Activated CD4-positive, alpha-beta T cell treated with anti-CD3 and anti-CD28 coated beads, Interleukin-2, amount 50 U/mL, for 4 hours (primary cell): ENCODE measurements at regions not wholly inside any gene's neighbourhood (a gene's known extent, or its start where the extent isn't known, plus 50 kb on each side); places are given as distances from the start of the nearest gene placed in this dataset.

Source experiments
- DNase-seq, 2 experiments: peaks; one replicate each; pipeline ENCODE4 v3.0.0-alpha.2; 2020

DNA sequence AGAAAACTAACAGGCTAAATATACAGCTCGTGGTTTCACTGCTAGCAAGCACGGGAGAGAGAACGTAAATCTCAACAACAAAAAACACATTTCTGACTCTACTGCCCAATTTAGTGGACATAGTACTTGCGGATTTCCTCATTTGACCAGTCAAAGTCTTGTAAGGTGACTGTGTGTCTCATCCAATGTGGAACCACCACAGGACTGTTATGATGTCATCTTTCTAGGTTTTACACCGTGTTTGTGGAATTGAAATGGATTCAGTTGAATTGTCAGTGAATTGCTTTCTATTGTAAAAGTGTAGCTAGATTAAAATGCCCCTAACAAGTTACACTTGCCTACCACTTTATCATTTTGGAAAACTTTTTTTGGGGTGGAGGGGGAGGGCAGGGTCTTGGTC, 1010.8 kb downstream of the NLGN4Y start:
- DNase-seq, result no peak

DNA sequence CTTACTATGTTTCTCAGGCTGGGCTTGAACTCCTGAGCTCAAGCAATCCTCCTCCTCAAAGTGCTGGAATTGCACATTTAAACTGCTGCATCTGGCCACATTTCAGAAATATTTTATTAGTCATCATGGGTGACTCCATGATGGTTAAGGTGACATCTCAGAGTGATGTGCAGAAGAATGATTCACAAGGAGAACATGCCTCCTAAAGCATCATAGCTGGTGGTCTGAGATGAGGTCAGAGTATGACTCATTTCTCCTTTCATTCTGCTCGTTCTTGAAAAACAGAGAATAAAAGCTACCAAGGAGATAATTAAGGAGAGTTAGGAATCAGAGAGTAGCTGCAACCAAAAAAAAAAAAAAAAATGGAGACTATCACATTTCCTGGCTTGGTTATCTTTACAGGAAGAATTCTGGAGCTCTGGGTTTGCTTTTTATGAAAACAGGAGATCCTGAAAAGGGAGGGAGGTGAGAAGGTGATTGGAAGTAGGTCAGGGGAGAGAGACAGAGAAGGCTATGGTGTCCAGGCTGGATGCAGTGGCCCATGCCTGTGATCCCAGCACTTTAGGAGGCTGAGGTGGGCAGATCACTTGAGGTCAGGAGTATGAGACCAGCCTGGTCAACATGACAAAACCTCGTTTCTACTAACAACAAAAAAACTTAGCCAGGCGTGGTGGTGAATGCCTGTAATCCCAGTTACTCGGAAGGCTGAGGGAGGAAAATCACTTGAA, 1011.6 kb downstream of the NLGN4Y start:
- no peak for DNase-seq

DNA sequence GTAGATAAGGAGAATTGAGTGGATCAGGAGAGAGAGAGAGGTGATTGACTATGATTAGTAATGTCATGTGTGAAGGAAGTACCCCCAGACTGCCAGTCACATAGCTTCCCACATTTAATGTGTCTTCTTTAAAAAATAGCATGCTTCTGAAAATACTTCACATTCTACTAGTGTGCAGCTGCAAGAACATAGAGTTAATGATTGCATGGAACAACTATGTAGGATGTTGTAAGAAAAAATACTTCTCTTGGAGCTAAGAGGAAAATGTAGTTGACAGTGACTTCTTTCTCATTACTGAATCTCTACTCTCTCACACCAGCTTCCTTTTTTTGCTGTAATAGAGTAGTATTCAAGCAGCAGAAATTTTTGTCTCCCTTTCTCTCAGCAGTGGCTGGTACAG, 1016.2 kb downstream of the NLGN4Y start:
- no peak for DNase-seq

DNA sequence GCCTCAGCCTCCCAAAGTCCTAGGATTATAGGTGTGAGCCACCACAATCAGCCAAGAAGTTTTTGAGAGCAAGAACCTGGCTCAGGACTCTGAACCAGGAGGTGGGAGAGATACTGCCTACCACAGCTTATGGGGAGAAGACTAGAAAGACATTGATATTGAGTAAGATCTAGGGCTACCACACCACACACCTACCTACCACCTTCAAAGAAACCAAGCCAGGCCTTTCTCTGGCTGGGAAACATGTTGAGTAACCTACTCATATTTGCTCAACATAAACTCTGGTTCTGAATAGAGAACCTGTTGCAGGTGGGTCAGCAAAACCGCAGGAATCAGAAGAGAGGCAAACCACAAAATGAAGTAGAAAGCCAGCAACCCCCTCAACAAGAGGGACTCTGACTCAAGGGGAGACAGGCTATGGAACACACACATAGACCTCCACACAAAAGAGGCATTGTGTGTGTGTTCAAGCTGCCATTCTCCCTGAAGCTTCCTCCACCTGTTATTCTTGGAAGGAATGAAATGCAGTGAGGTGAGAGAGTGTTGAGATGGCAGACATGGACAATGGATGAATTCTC, 1021.9 kb downstream of the NLGN4Y start:
- no peak for DNase-seq

DNA sequence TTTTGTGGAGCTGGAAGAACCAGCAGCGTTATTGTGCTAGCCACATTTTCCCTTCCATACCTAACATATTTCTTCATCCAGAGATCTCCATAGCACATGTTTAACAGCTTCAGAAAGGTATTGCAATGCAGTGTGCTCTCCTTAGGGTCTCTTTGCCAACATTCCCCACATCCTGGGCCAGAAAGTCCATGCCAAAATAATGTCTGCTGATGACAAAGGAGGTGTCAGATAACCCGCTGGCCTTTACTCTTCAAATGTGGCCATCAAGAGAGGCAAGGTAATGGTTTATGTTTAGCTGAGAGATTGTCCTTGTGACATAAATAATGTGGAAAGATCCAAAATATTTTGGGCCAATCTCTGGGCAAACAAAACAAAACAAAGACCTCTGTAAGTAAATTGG, 1027.7 kb downstream of the NLGN4Y start:
- no peak for DNase-seq

DNA sequence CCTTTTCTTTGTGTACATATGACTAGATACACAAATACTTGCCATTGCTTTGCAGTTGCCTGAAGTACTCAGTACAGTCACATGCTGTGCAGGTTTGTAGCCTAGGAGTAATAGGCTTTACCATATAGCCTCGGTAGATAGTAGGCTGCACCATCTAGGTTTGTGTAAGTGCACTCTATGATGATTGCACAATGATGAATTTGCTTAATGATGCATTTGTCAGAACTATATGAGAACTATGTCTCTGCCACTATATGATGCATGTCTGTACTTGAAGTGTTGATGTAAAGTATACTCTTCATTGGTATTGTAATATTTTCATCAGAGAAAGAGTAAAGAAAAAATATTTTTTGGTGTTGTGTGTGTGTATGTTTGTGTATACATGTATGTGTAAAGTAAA, 1030.7 kb downstream of the NLGN4Y start:
- DNase-seq, result no peak

DNA sequence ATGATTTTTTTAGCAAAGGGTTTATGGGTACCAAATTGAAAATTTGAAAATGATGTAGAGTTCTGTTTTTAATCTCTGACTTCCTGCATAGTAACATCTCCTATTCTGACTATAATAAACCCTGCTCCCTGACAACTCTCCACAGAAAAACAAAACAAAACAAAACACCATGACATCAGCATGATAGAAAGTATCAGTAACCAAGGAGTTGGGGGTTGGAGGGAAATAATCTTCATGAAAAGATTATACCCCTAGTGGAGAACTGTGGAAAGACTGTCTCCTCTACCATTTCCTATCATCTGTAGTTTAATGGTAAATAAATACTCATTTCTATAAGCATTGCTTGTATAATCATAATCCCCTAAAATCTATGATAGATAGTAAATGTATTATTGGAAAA, 1034.8 kb downstream of the NLGN4Y start:
- DNase-seq, result no peak

DNA sequence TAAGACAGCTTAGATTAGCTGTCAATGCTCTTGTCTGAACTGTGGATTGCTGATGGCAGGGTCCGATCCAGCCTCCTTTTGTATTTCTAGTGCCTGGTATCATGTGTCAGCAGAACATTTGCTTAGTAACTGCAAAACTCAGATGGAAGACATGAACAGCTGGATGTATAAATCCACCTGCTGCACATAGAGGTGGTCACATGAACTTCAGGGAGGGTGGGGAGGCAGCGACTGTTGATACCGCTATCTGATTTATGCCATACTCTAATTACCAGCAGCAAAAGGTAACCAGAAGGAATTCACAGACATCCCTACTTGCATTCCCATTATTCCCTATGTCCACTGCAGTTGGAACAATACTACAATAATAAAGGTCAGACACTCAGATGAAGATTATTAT, 1036.5 kb downstream of the NLGN4Y start:
- DNase-seq, result no peak

DNA sequence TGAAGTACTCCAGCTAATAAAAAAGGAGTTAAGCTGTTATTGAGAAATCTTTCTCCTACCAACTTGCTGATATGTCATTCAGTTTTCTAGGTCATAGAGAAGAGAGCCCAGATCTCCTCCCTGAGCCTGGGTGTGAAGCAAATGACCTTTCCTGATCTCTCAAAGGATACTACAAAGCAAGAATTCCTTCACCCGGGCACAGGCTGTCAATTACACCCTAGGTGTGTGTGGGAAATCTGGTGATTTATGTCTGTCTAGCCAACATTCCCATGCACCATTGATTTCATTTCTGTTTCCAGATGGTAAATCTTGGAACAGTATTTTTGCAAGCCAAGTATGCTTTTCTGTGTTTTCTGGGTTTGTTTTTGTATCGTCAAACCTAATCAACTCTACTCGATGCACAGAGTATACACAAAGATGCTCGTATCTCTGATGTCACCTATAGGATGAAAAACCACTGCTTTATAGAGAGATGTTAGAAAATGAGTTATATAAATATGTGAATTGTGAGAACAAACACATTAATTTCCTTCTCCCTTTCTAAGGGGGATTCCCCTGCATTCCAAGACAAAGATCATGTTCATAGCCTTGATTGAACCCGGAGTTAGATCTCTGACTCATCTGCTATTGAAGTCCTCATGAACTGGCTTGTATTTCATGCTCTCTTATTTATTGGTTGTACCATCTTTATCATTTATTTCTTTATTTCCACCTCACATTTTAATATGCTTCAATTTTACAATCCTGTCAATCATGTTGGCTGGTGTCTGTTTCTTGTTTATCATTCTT, 1037.4 kb downstream of the NLGN4Y start:
- DNase-seq, result no peak

DNA sequence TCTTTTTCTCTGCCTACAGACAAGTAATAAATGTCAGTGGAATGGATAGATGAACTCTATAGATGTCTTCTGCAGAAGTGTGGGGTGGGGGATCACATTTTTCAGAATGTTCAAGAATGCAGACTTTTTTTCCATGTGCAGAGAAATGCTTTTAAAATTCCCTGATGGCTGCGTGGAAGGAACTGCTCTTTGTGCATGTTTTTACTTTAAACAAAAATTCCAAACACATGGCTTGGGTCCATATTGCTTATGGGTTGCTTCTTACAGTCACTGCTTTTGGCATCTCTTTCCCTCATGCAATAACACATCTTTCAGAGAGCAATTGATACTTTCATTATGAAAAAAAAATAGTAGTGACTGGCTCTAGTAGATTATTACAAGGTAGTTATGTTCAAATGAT, 1053.6 kb downstream of the NLGN4Y start:
- DNase-seq, result no peak

DNA sequence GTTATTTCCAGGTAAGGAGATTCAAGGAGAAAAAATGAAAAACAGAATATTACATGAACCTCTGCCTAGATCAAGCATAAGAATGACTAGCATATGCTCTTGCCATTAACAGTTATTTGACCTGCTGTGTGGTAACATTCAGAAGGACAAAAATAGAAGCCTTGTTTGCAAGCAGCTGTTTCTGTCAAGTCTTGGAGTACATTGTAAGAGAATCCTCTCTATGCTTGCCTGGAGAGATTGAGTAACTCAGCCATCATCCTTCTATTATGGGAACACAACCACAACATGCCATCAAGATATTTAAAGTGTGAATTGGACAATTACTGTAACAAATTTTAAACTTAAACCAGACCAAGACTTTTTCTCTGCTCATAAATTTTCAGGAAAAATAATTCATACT, 1054.4 kb downstream of the NLGN4Y start:
- DNase-seq, result no peak

DNA sequence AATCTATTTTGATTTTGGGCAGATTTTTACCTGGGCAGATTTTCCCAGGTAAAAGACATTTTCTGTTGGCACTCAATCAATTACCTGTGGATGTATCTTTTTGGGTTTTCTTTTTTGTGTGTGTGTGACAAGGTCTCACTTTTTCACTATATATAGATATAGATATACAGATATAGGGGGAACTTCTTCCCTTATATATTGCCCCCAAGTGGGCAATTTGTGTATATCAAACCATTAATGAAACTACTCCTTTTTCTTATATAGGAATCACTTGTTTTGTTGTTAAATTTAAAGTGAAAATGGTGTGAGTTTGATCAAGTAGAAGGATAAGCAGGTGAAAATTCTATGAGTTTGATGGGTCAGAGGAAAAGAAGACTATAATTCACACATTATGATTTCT, 1054.9 kb downstream of the NLGN4Y start:
- no peak for DNase-seq

DNA sequence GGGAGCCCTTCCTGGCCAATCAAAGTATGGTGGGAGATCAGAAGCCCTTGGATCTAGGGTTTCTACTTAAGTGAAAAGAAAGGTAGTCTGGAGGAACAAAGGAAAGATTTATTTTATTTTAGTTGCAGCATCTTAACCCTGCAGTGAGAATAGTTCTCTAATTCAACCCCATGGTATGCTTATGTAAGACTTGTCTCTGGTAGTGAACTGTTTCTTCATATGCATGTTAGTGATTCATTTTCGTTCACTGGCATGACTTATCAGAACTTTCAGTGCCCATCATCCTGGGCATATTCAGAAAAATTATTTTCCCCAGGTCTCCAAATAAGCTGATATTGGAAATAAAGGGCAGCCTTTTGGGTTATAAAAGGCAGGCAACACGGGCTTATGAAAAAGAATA, 1058.8 kb downstream of the NLGN4Y start:
- DNase-seq, result no peak

DNA sequence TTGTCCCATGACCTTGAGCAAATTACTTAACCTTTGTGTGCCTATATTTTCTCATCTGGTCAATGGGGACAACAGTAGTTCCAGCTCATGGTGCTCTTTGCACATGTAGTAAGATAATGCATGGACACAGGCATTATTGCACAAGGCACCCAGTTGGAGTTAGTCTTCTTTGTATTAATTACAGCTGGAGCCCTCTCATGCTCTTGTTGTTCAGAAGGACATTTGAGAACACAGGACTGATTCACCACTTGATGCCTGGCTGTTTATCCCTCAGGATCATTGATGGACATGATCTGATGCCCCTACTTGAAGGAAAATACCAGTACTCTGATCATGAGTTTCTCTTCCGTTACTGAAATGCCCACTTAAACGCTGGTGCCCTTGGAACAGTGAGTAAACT, 1068.6 kb downstream of the NLGN4Y start:
- no peak for DNase-seq

DNA sequence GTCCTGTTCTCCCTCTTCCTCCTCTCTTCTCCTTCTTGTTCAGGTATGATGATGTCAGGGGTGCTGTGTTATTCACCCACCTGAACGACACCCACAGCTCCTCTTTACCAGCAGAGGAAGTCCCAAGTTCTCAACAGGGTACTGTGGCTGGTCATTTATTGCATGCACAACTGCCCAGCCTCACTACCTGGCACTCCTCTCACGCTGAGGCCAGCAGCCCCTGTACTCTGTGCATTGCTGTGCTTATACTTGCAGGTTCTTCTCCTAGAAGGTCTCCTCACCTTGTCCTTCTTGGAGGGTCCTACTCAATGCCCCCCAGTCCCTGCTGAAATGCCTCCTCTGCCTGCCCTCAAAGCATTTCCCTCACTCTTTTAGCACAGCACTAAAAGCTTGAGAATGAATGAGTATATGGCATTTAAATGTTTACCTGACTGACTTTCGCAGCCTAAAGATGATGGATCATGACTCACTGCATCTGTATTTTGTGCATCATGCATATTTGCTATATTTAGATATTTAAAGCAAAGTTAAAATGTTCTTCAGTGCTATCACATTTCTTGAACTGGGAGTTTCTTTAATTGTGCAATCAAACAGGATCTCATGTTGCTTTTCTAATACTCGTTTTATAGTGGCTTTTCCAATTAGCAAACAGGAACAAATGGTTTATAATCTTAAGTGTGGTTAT, 1069.3 kb downstream of the NLGN4Y start:
- DNase-seq, result no peak

DNA sequence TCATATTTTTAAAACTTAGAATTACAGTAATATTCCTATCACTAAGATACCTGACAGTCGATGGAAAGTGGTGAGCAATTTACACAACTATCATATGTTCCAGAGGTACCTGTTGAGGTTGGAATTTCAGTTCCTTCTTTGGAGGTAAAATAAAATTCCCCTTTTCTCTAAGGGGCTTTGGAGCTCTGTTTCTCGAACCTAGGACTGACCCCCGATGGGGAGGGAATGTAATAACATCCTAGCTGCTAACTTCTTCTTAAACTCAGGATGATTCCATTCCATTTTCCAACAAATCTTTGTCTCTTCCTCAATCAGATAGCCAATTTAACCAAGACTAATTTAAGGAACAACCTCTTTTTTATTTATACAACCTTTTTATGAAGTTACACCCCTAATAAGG, 1069.8 kb downstream of the NLGN4Y start:
- no peak for DNase-seq

DNA sequence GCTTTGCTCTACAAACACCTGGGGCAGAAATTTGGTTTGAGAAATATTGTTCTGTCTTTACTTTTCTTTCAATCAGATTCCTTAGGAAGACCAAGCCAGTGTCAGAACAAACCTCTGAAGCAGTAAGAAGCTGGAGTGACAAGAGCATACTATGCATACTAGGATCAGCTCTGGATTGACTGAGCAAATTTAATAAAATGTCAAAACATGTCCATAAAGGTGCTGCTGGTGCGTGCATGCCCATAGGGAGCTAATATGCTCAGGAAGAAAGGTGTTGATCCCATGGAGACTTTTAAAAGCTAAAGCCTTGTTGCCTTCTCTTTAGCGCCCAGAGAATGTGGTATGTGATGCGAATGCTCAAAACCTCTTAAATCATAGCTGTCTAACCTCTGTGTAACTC, 1076.2 kb downstream of the NLGN4Y start:
- no peak for DNase-seq

DNA sequence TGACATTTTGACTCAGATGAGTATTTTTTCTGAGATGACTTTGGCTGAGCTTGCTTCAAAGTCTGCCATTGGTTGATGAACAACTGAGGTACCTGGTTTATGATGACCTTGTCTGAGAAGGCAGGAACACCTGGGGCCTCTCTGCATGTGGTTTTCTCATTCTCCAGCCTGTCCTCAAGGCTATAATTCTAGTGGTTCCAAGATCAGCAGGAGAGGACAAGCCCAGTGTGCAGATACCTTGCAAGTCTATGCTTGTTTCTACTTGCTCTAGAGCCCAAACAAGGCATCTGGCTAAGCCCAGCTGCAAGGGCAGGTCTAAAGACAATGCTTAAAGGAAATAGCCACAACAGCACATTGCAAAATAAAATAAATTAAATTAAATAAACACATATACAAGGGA, 1100.0 kb downstream of the NLGN4Y start:
- DNase-seq, result no peak

DNA sequence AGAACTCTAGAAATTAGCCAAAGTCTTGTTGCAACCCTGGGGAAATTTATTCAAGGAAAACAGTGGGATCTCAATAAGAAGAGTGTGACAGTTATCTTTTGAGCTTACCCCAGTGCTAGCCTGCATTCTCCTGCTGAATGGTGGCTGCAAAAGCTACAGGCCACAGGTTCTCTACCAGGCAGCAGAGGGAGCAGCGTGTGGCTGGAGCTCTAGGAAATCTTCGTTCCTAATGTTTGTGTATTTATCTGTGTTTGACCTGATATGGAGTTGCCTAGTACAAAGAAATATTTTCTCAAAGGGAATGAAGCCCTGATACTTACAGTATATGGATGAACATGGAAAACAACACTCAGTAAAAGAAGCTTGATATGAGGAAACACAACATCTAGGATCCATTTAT, 1100.6 kb downstream of the NLGN4Y start:
- no peak for DNase-seq

DNA sequence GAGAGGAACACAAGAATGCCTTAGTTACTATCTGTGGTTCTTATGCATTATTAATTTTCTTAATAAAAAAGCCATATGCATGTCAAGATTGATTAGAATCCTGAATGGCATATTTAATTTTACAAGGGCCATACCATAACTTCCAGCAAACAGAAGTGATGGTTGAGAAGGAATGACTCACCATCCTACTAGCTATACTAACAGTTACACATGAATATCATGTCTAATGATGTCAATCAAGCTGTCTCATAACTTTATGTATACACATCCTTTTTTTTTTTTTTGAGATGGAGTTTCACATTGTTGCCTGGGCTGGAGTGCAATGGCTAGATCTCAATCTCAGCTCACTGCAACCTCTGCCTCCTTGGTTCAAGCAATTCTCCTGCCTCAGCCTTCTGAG, 1123.9 kb downstream of the NLGN4Y start:
- no peak for DNase-seq

DNA sequence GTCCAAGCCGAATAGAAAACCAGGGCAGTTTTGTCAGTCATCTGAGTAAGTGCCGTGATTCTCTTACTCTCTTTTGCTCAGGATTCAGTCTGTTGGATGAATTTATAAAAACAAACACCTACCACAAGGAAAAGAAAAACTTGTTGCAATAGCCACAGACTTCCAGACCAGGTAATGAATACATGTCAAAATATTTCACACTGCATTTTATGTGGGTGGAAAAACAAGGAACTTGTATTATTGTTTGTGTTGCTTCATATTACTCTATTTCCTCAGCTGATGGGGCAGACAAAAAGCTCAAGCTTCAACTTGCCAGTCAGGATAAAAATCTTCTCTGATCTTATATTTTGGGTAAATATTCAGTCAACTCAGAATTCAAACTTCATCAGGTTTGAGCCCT, 1125.7 kb downstream of the NLGN4Y start:
- no peak for DNase-seq

DNA sequence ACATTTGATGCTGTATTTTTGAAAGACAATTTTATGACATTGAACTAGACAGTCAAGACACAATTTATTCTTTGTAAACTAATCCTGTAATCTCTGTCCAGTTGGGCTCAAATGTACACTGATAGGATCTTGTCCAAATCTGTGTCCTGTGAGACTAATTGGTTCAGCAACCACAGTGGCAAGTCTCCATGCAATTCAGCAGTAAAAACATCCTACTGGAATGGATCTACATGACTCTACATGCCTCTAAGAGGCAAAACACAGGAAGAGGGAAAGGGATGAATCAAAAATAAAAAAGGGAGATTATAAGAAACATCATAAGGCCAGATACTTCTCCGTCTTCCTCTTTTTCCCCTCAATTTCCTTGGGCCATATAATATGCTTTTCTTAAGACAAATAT, 1164.2 kb downstream of the NLGN4Y start:
- no peak for DNase-seq

DNA sequence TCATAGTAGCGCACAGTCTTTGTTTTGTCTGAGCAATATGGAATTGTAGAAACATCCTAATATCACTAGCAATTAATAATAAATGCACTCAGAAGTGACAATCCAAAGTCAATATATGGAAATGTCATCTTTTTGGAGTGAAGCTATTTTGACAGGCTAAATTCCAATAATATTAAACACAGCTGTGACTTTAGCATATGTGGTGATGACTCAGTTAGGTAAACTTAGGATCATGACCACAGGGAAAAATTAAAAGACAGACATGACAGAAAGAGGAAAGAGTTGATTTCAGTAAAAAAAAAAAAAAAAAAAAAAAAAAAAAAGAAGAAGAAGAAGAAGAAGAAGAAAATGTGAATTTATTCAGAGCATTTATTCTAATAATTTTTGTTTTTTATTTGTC, 1165.7 kb downstream of the NLGN4Y start:
- no peak for DNase-seq

DNA sequence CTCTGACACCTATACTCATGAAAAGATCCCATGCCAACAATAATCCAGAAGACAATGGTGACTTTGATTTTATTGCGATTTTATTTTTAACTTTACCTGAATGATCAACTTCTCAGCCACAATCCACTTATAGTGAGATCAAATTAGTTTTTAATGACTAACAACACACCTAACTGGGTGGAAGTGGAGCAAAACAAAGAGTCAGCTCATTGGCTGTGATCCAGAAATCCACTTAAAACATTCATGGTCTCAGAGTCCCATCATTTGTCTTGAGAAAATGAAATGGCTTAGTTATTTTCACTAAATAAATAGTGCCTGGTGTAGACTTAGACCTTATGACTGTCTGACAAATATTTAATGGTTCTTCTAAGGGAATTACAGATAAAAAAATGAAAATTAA, 1177.8 kb downstream of the NLGN4Y start:
- DNase-seq, result no peak
